ENCODE measurements at regions not wholly inside any gene's neighbourhood (a gene's known extent, or its start where the extent isn't known, plus 50 kb on each side); places are given as distances from the start of the nearest gene placed in this dataset.

- no peak for TF ChIP-seq CTCF (IDR thresholded peaks at IDR 0.05)
- no peak for TF ChIP-seq POLR2AphosphoS5 (IDR thresholded peaks at IDR 0.05; ENCODE audit: low read depth, low read length)
- no peak for TF ChIP-seq REST (IDR thresholded peaks at IDR 0.05; ENCODE audit: insufficient read depth in 1 of 2, low read depth in 2 of 2, low read length in 1 of 2)
- no peak for TF ChIP-seq SIN3A (IDR thresholded peaks at IDR 0.05; ENCODE audit: borderline replicate concordance, insufficient read depth, low read depth, low read length)
- TF ChIP-seq TCF7L2 (IDR thresholded peaks at IDR 0.05; ENCODE audit: low read depth, low read length), result no peak
These were observed 483.1 kb upstream of the CAMK1G start for GRCh38 chr1:209100460-209100859.
